GM12878 (cell line): ENCODE measurements at regions not wholly inside any gene's neighbourhood (a gene's known extent, or its start where the extent isn't known, plus 50 kb on each side); places are given as distances from the start of the nearest gene placed in this dataset.

Experiments used
- CHD4 ChIP-seq: fragments of 200-600 bp; sonication (generic); IDR thresholded peaks from 2 replicates; pipeline ENCODE4 v1.6.1; 2016; ENCODE audit warnings: mild to moderate bottlenecking
- HDAC2 ChIP-seq: fragments of 200-600 bp; sonication (generic); IDR thresholded peaks from 2 replicates; pipeline ENCODE4 v1.6.1; 2017
- JUND ChIP-seq: IDR thresholded peaks from 2 replicates; pipeline ENCODE4 v1.6.1; 2012; ENCODE audit warnings: low read depth, mild to moderate bottlenecking, low read length, improper control_type of control experiment, moderate library complexity
- MLLT1 ChIP-seq: fragments of 450-650 bp; IDR thresholded peaks from 2 replicates; pipeline ENCODE4 v1.6.1; 2016; ENCODE audit warnings: mild to moderate bottlenecking
- NFIC ChIP-seq: IDR thresholded peaks from 2 replicates; pipeline ENCODE4 v1.6.1; 2012; ENCODE audit warnings: low read depth, mild to moderate bottlenecking, inconsistent platforms, low read length, moderate library complexity
- POLR2A ChIP-seq: IDR thresholded peaks from 2 replicates; pipeline ENCODE4 v1.6.1; 2011; ENCODE audit warnings: low read depth, mild to moderate bottlenecking, low read length
- SIN3A ChIP-seq: IDR thresholded peaks from 2 replicates; pipeline ENCODE4 v1.6.1; 2012; ENCODE audit warnings: low read depth, low read length, improper control_type of control experiment

DNA sequence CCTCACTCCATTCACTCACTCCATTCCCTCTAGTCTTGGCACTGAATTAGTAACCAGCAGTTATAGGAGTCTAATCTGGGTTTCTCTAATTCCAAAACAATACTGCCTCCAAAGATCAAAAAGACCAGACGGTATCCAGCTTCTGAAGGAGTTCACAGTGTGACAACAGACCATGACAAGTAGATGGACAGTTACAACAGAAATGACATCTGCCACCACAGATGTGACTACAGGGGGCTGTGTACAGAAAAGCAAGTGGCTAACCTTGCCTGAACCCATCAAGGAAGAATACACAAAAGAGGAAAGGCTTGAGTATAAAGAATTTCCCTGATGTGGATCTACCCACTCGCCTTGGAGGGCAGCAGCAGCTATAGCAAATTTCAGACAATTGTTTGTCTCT, 112.4 kb downstream of the ACTL7B start:
- TF ChIP-seq MLLT1 (no peak), SIN3A (no peak), CHD4 (no peak), HDAC2 (no peak), POLR2A (no peak), NFIC (no peak), JUND (no peak)
